ENCODE measurements at regions not wholly inside any gene's neighbourhood (a gene's known extent, or its start where the extent isn't known, plus 50 kb on each side); places are given as distances from the start of the nearest gene placed in this dataset.

DNA sequence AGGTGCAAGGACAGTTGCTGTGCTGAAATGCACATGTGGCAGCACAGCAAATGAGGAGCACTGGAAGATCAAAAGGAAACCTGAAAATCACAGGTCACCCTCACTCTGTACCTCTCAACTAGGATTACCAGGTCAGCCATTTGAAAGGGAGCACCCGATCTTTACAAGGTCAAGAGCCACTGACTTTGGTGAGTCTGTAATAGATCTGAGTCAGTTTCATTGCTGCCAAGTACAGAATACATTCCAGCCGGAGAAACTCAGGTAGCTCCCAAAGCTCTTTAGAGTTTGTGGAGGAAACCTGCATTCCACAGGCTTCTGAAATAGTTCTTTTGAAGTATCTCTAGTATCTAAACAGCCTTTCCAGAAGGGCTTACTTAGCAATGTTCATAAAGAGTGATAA is 217.5 kb downstream of the SNX13 start:
- TF ChIP-seq, protein P1, sequence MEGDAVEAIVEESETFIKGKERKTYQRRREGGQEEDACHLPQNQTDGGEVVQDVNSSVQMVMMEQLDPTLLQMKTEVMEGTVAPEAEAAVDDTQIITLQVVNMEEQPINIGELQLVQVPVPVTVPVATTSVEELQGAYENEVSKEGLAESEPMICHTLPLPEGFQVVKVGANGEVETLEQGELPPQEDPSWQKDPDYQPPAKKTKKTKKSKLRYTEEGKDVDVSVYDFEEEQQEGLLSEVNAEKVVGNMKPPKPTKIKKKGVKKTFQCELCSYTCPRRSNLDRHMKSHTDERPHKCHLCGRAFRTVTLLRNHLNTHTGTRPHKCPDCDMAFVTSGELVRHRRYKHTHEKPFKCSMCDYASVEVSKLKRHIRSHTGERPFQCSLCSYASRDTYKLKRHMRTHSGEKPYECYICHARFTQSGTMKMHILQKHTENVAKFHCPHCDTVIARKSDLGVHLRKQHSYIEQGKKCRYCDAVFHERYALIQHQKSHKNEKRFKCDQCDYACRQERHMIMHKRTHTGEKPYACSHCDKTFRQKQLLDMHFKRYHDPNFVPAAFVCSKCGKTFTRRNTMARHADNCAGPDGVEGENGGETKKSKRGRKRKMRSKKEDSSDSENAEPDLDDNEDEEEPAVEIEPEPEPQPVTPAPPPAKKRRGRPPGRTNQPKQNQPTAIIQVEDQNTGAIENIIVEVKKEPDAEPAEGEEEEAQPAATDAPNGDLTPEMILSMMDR (IDR thresholded peaks at IDR 0.05; ENCODE audit: insufficient read depth, missing control alignments) = no peak
- FAIRE-seq = no peak

DNA sequence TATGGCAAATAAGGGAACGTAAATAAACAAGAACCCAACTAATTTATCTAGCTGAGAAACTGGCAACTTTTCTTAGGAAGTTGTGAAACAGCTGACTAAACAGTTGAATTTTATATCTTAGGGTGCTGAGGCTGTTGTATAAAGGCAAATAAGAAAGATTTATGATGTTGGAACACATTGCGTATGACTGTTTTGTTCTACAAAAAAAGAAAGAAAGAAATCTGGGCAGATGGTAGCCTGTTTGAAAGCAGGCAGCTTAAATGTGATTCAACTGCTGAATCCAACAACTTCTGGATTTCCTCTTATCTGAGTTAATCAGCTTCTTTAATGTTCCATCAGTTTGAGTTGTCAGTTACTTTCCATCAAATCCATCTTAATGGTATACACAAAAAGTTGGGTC is 214.5 kb downstream of the SNX13 start:
- DNase-seq (ENCODE audit: insufficient read length, low spot score) (no peak), FAIRE-seq (no peak)
- TF ChIP-seq, protein P1 (IDR thresholded peaks at IDR 0.05; ENCODE audit: insufficient read depth, missing control alignments) = no peak

More for the DNA sequence above, 217.5 kb downstream of the SNX13 start:
- DNase-seq (ENCODE audit: insufficient read length, low spot score) = no peak

DNA sequence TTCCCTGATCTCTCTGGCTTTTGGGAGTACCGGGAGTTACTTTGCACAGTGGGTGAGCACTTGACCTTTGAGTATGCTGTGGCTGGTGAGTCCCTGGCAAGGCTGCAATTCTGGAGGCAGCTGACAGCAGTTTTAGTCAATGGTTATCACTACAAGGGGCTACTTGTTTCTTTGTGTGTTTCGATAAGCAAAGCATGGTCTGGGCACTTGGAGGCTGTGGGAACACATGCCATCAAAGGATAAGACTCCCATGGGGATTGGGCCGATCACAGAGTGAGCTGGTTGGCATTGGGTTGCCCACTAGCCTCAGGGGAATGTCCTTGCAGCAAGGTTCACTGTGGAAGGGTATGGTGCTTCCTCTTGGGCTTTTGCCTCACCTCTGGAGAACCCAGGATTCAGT is 208.2 kb downstream of the SNX13 start:
- TF ChIP-seq, protein P1 (IDR thresholded peaks at IDR 0.05; ENCODE audit: insufficient read depth, missing control alignments) = no peak
- DNase-seq (ENCODE audit: insufficient read length, low spot score) (no peak), FAIRE-seq (no peak)
